HEK293T (cell line): ENCODE measurements at regions not wholly inside any gene's neighbourhood (a gene's known extent, or its start where the extent isn't known, plus 50 kb on each side); places are given as distances from the start of the nearest gene placed in this dataset.

Experiments used
- BHLHE40 ChIP-seq: fragments of 450-650 bp; IDR thresholded peaks from 2 replicates; pipeline ENCODE4 v1.6.1; 2016; ENCODE audit warnings: mild to moderate bottlenecking, moderate library complexity, borderline replicate concordance
- FOXK2 ChIP-seq: fragments of 450-650 bp; IDR thresholded peaks from 2 replicates; pipeline ENCODE4 v1.6.1; 2016; ENCODE audit warnings: mild to moderate bottlenecking
- FOXM1 ChIP-seq: fragments of 450-650 bp; IDR thresholded peaks from 2 replicates; pipeline ENCODE4 v1.6.1; 2017; ENCODE audit warnings: mild to moderate bottlenecking, borderline replicate concordance
- NFRKB ChIP-seq: fragments of 450-650 bp; IDR thresholded peaks from 2 replicates; pipeline ENCODE4 v1.6.1; 2016; ENCODE audit warnings: mild to moderate bottlenecking, moderate library complexity

GRCh38 chr1:95733031-95733430, 499.0 kb downstream of the RWDD3 start:
- TF ChIP-seq FOXK2 (no peak), NFRKB (no peak), BHLHE40 (no peak), FOXM1 (no peak)
